HuH-7 (cell line): ENCODE measurements at regions not wholly inside any gene's neighbourhood (a gene's known extent, or its start where the extent isn't known, plus 50 kb on each side); places are given as distances from the start of the nearest gene placed in this dataset.
"Not testable (repeated sequence)": the region's sequence is repeated elsewhere in the genome, so short reads cannot be mapped to it uniquely, and the experiment has no call there.

Experiments used
- DNase-seq: peaks from one replicate; pipeline ENCODE4 v3.0.0; 2011; ENCODE audit warnings: low spot score

GRCh38 chr14:57150449-57150848, 118.3 kb downstream of the EXOC5 start:
- no peak for DNase-seq

- no peak for DNase-seq
Measured at GRCh38 chr14:57139173-57139572, 129.5 kb downstream of the EXOC5 start.

GRCh38 chr14:57136669-57137328, 131.9 kb downstream of the EXOC5 start:
- DNase-seq: no peak

- DNase-seq: not testable (repeated sequence)
Measured at GRCh38 chr14:57127809-57128208, 140.9 kb downstream of the EXOC5 start.

GRCh38 chr14:57122129-57122528, 146.6 kb downstream of the EXOC5 start:
- DNase-seq: no peak

GRCh38 chr14:57112072-57112807, 156.5 kb downstream of the EXOC5 start:
- not testable (repeated sequence) for DNase-seq

GRCh38 chr14:57110411-57110810, 158.3 kb downstream of the EXOC5 start:
- DNase-seq: not testable (repeated sequence)

- no peak for DNase-seq
Measured at GRCh38 chr14:57091030-57091608, 177.6 kb downstream of the EXOC5 start.

GRCh38 chr14:57089901-57090300, 178.8 kb downstream of the EXOC5 start:
- DNase-seq: no peak

- no peak for DNase-seq
Measured at GRCh38 chr14:57087841-57088240, 180.9 kb downstream of the EXOC5 start.

- no peak for DNase-seq
Measured at GRCh38 chr14:57086271-57087162, 182.2 kb downstream of the EXOC5 start.

GRCh38 chr14:57085801-57086200, 182.9 kb downstream of the EXOC5 start:
- no peak for DNase-seq

- DNase-seq: no peak
Measured at GRCh38 chr14:57085043-57085442, 183.7 kb downstream of the EXOC5 start.

- DNase-seq: no peak
Measured at GRCh38 chr14:57080691-57081090, 188.0 kb downstream of the EXOC5 start.

GRCh38 chr14:57078054-57078453, 190.7 kb downstream of the EXOC5 start:
- DNase-seq: no peak

GRCh38 chr14:57073986-57074385, 194.7 kb downstream of the EXOC5 start:
- no peak for DNase-seq

GRCh38 chr14:57071639-57072038, 197.1 kb downstream of the EXOC5 start:
- DNase-seq: no peak

- DNase-seq: no peak
Measured at GRCh38 chr14:57069702-57070101, 199.0 kb downstream of the EXOC5 start.

- DNase-seq: no peak
Measured at GRCh38 chr14:57068511-57068910, 200.2 kb downstream of the EXOC5 start.

GRCh38 chr14:57066887-57067513, 201.7 kb downstream of the EXOC5 start:
- peak; percentile 39 for DNase-seq

GRCh38 chr14:57066463-57066862, 202.2 kb downstream of the EXOC5 start:
- no peak for DNase-seq
